ENCODE measurements at regions not wholly inside any gene's neighbourhood (a gene's known extent, or its start where the extent isn't known, plus 50 kb on each side); places are given as distances from the start of the nearest gene placed in this dataset.

- no peak for FAIRE-seq
Observed at GRCh38 chr5:121008041-121008440, 543.9 kb downstream of the PRR16 start.

GRCh38 chr5:121009058-121009457, 545.0 kb downstream of the PRR16 start:
- Histone ChIP-seq H4K20me1 (ENCODE audit: insufficient read depth, low read length) (no peaks in the 10 kb centered on the region), H3K9ac (ENCODE audit: insufficient read depth, low read depth, low read length) (no peak overlapping the region), H2AFZ (ENCODE audit: low read length) (no peak overlapping the region), H3K9me3 (ENCODE audit: low read length) (no peaks in the 10 kb centered on the region), H3K79me2 (ENCODE audit: insufficient read depth, low read length) (no peaks in the 10 kb centered on the region), H3K36me3 (replicated peaks in 1 of 2; ENCODE audit: control insufficient read depth in 1 of 2, insufficient read depth in 2 of 2, low read length in 2 of 2) (no peaks in the 10 kb centered on the region), H3K27me3 (ENCODE audit: control insufficient read depth in 1 of 2, insufficient read depth in 2 of 2, low read length in 2 of 2) (no peaks in the 10 kb centered on the region), H3K4me3 (replicated peaks in 1 of 3; ENCODE audit: insufficient read depth in 1 of 3, low read depth in 2 of 3, low read length in 3 of 3) (no peak overlapping the region), H3K4me2 (ENCODE audit: low read depth, low read length) (no peak overlapping the region), H3K27ac (ENCODE audit: extremely low read length, insufficient read depth, low read length) (no peak overlapping the region), H3K4me1 (ENCODE audit: insufficient read depth, low read length) (no peaks in the 10 kb centered on the region)
- BruUV-seq (replicated peaks) = no TSS peak
- CTCF ChIA-PET (ENCODE audit: low intra/inter-chr PET ratio, low total read pairs) = no interaction called here
- intact Hi-C loops (cut with micrococcal nuclease; ENCODE audit: unreplicated experiment) = no loop called here
- DNase-seq (ENCODE audit: low spot score) (no peak), FAIRE-seq (no peak), ATAC-seq (no peak)
- TF ChIP-seq CEBPB (IDR thresholded peaks at IDR 0.05; ENCODE audit: borderline replicate concordance, low read depth, low read length) (peak; percentile 31; the same call in 1 of the 2 replicates), DZIP1 (CRISPR knock-in tag; IDR thresholded peaks at IDR 0.05) (no peak)
- in situ Hi-C loops (cut with HindIII; ENCODE audit: extremely low pct_ligation_motif_present, low pct_unique_long_range_greater_than_20kb) = no loop called here
- POLR2A ChIA-PET = no interaction called here

More at GRCh38 chr5:121008041-121008440, 543.9 kb downstream of the PRR16 start:
- Histone ChIP-seq H3K9me3 (ENCODE audit: low read length) (no peaks in the 10 kb centered on the region), H3K79me2 (ENCODE audit: insufficient read depth, low read length) (no peaks in the 10 kb centered on the region), H3K27ac (ENCODE audit: extremely low read length, insufficient read depth, low read length) (no peak overlapping the region), H2AFZ (ENCODE audit: low read length) (no peak overlapping the region), H3K27me3 (ENCODE audit: control insufficient read depth in 1 of 2, insufficient read depth in 2 of 2, low read length in 2 of 2) (no peaks in the 10 kb centered on the region), H4K20me1 (ENCODE audit: insufficient read depth, low read length) (no peaks in the 10 kb centered on the region), H3K4me2 (ENCODE audit: low read depth, low read length) (no peak overlapping the region), H3K9ac (ENCODE audit: insufficient read depth, low read depth, low read length) (no peak overlapping the region), H3K4me3 (replicated peaks in 1 of 3; ENCODE audit: insufficient read depth in 1 of 3, low read depth in 2 of 3, low read length in 3 of 3) (no peak overlapping the region), H3K36me3 (replicated peaks in 1 of 2; ENCODE audit: control insufficient read depth in 1 of 2, insufficient read depth in 2 of 2, low read length in 2 of 2) (no peaks in the 10 kb centered on the region), H3K4me1 (ENCODE audit: insufficient read depth, low read length) (no peaks in the 10 kb centered on the region)
- no peak for DNase-seq (ENCODE audit: low spot score)
- intact Hi-C loops (cut with micrococcal nuclease; ENCODE audit: unreplicated experiment) = no loop called here
- ATAC-seq = no peak
- no TSS peak for BruUV-seq (replicated peaks)
- 0% methylated on average over 1 of the region's 1 CpG for WGBS (ENCODE audit: low lambda C conversion rate)
- in situ Hi-C loops (cut with HindIII; ENCODE audit: extremely low pct_ligation_motif_present, low pct_unique_long_range_greater_than_20kb) = no loop called here
- POLR2A ChIA-PET = no interaction called here
- CTCF ChIA-PET (ENCODE audit: low intra/inter-chr PET ratio, low total read pairs) = no interaction called here
- TF ChIP-seq ZNF607 (CRISPR knock-in tag; IDR thresholded peaks at IDR 0.05; ENCODE audit: borderline replicate concordance) (no peak), STAG1 (CRISPR knock-in tag; IDR thresholded peaks at IDR 0.05) (no peak), SP5 (CRISPR knock-in tag; IDR thresholded peaks at IDR 0.05; ENCODE audit: borderline replicate concordance, low read depth) (no peak), ZBTB10 (CRISPR knock-in tag; IDR thresholded peaks at IDR 0.05; ENCODE audit: borderline replicate concordance) (no peak)
